H1 (cell line): ENCODE measurements at regions not wholly inside any gene's neighbourhood (a gene's known extent, or its start where the extent isn't known, plus 50 kb on each side); places are given as distances from the start of the nearest gene placed in this dataset.

Experiments used
- CTCF ChIA-PET: fragments of 300-600 bp; sonication (Branson Sonifier 250); formaldehyde crosslinking; loops from one replicate; lab custom pipeline; 2021; ENCODE audit not compliant: partially characterized antibody; lab: Charles Lee
- POLR2A ChIA-PET: fragments of 300-600 bp; sonication (Branson Sonifier 250); formaldehyde crosslinking; loops from one replicate; lab custom pipeline; 2021; ENCODE audit warnings: inconsistent platforms; ENCODE audit not compliant: partially characterized antibody; lab: Charles Lee
- DNase-seq, 2 experiments: peaks; one replicate each; pipeline versions ENCODE4 v3.0.0 to v3.0.0-alpha.2; 2010 to 2022; ENCODE audit warnings: low spot score in 2 of 2, low read depth in 1 of 2, mixed read lengths in 1 of 2
- FAIRE-seq: peaks from 2 replicates; lab custom pipeline; 2011; peaks lifted over from hg19 to GRCh38; lab: Jason Lieb, UNC
- H2AFZ ChIP-seq: 2 replicates; pipeline ENCODE4 v1.8.1; 2012; ENCODE audit warnings: low read length, inconsistent platforms
- H2AK5ac ChIP-seq: 2 replicates; pipeline ENCODE4 v1.6.1; 2013; ENCODE audit warnings: low read depth, low read length
- H2BK120ac ChIP-seq: replicated peaks from 2 replicates; pipeline ENCODE3; 2013; ENCODE audit warnings: low read depth, low read length, inconsistent platforms
- H2BK12ac ChIP-seq: 2 replicates; pipeline ENCODE4 v1.6.1; 2013; ENCODE audit warnings: low read depth, low read length
- H2BK15ac ChIP-seq: 2 replicates; pipeline ENCODE4 v1.6.1; 2013; ENCODE audit warnings: low read length
- H2BK20ac ChIP-seq: 2 replicates; pipeline ENCODE4 v1.6.1; 2013; ENCODE audit warnings: low read length
- H2BK5ac ChIP-seq: 2 replicates; pipeline ENCODE4 v1.6.1; 2013; ENCODE audit warnings: low read depth, low read length
- H3K14ac ChIP-seq: 2 replicates; pipeline ENCODE4 v1.6.1; 2013; ENCODE audit warnings: inconsistent platforms; ENCODE audit not compliant: insufficient read length
- H3K18ac ChIP-seq: 2 replicates; pipeline ENCODE4 v1.6.1; 2013; ENCODE audit warnings: low read length; ENCODE audit errors: extremely low read depth
- H3K23ac ChIP-seq: 2 replicates; pipeline ENCODE4 v1.6.1; 2013; ENCODE audit warnings: inconsistent platforms; ENCODE audit not compliant: insufficient read length
- H3K23me2 ChIP-seq: 2 replicates; pipeline ENCODE4 v1.6.1; 2013; ENCODE audit warnings: low read depth, low read length
- H3K27ac ChIP-seq: 2 replicates; pipeline ENCODE4 v1.6.1; 2011; ENCODE audit warnings: low read depth, low read length, inconsistent platforms
- H3K27me3 ChIP-seq, 4 experiments: replicated peaks in 1 of 4; 1 replicate in 1 of 4; 2 replicates in 3 of 4; pipeline versions ENCODE4 v1.6.1 to v1.8.1; 2011 to 2013; ENCODE audit warnings: low read length in 3 of 4, mild to moderate bottlenecking in 3 of 4, inconsistent platforms in 2 of 4, mixed read lengths in 2 of 4, moderate library complexity in 1 of 4; ENCODE audit not compliant: control insufficient read depth in 3 of 4, insufficient read depth in 3 of 4; ENCODE audit errors: extremely low read depth in 1 of 4
- H3K36me3 ChIP-seq, 4 experiments: 2 replicates each; pipeline versions ENCODE4 v1.6.1 to v1.8.1; 2011 to 2013; ENCODE audit warnings: mild to moderate bottlenecking in 4 of 4, low read length in 3 of 4, moderate library complexity in 2 of 4, control low read depth in 1 of 4, inconsistent platforms in 1 of 4; ENCODE audit not compliant: insufficient read depth in 4 of 4, control insufficient read depth in 2 of 4
- H3K4ac ChIP-seq: replicated peaks from 2 replicates; pipeline ENCODE3; 2013; ENCODE audit warnings: low read length, low read depth, mixed read lengths, inconsistent platforms; ENCODE audit not compliant: insufficient read length
- H3K4me1 ChIP-seq, 4 experiments: replicated peaks in 1 of 4; 1 replicate in 1 of 4; 2 replicates in 3 of 4; pipeline versions ENCODE4 v1.6.1 to v1.8.1; 2011 to 2013; ENCODE audit warnings: low read length in 3 of 4, inconsistent platforms in 2 of 4, mixed read lengths in 1 of 4; ENCODE audit not compliant: insufficient read depth in 4 of 4, control insufficient read depth in 3 of 4
- H3K4me2 ChIP-seq, 2 experiments: 2 replicates each; pipeline versions ENCODE4 v1.6.1 to v1.8.1; 2011 to 2013; ENCODE audit warnings: low read depth in 2 of 2, low read length in 2 of 2, control low read depth in 1 of 2, inconsistent platforms in 1 of 2, mild to moderate bottlenecking in 1 of 2; ENCODE audit not compliant: insufficient read depth in 1 of 2
- H3K4me3 ChIP-seq, 4 experiments: fragments of 200-600, 300-600 bp in 1 of 4; sonication (generic), shearing (Covaris generic), sonication (Bioruptor Twin) in 1 of 4; 2 replicates each; pipeline versions ENCODE4 v1.5.1 to v1.8.1; 2011 to 2016; ENCODE audit warnings: low read length in 4 of 4, low read depth in 3 of 4, control low read depth in 2 of 4, inconsistent platforms in 2 of 4, mild to moderate bottlenecking in 2 of 4, mixed read lengths in 1 of 4, moderate library complexity in 1 of 4; ENCODE audit not compliant: insufficient read depth in 2 of 4; ENCODE audit errors: extremely low read depth in 1 of 4
- H3K56ac ChIP-seq: replicated peaks from 2 replicates; pipeline ENCODE3; 2013; ENCODE audit warnings: low read depth, mild to moderate bottlenecking, mixed read lengths, low read length, inconsistent platforms; ENCODE audit not compliant: insufficient read length
- H3K79me1 ChIP-seq: 2 replicates; pipeline ENCODE4 v1.6.1; 2013; ENCODE audit warnings: low read depth, low read length, control low read depth
- H3K79me2 ChIP-seq, 2 experiments: 2 replicates each; pipeline versions ENCODE4 v1.6.1 to v1.8.1; 2012 to 2013; ENCODE audit warnings: low read length in 2 of 2, mild to moderate bottlenecking in 2 of 2, inconsistent platforms in 1 of 2; ENCODE audit not compliant: insufficient read depth in 2 of 2, control insufficient read depth in 1 of 2
- H3K9ac ChIP-seq, 4 experiments: replicated peaks in 1 of 4; 1 replicate in 1 of 4; 2 replicates in 3 of 4; pipeline versions ENCODE4 v1.6.1 to v1.8.1; 2011 to 2013; ENCODE audit warnings: low read depth in 3 of 4, low read length in 3 of 4, control low read depth in 2 of 4, mild to moderate bottlenecking in 2 of 4, moderate library complexity in 2 of 4, inconsistent platforms in 1 of 4; ENCODE audit errors: extremely low read depth in 1 of 4
- H3K9me3 ChIP-seq, 2 experiments: 2 replicates each; pipeline versions ENCODE4 v1.6.1 to v1.8.1; 2012 to 2013; ENCODE audit warnings: mild to moderate bottlenecking in 2 of 2, moderate library complexity in 2 of 2, control low read depth in 1 of 2, inconsistent platforms in 1 of 2, low read depth in 1 of 2, low read length in 1 of 2, mixed read lengths in 1 of 2; ENCODE audit not compliant: insufficient read depth in 2 of 2
- H4K20me1 ChIP-seq, 2 experiments: replicated peaks in 1 of 2; 2 replicates each; pipeline versions ENCODE3 to v1.8.1; 2011 to 2013; ENCODE audit warnings: inconsistent platforms in 2 of 2, low read length in 2 of 2, mild to moderate bottlenecking in 1 of 2; ENCODE audit not compliant: insufficient read depth in 2 of 2, control insufficient read depth in 1 of 2
- H4K5ac ChIP-seq: 2 replicates; pipeline ENCODE4 v1.6.1; 2013; ENCODE audit warnings: low read length, low read depth, mixed read lengths, inconsistent platforms; ENCODE audit not compliant: insufficient read length
- H4K8ac ChIP-seq: 2 replicates; pipeline ENCODE4 v1.8.0; 2013; ENCODE audit warnings: mild to moderate bottlenecking, moderate library complexity, low read length, inconsistent platforms; ENCODE audit not compliant: insufficient read depth; ENCODE audit errors: extremely low read depth
- H4K91ac ChIP-seq: replicated peaks from 2 replicates; pipeline ENCODE3; 2013; ENCODE audit warnings: low read length, mixed read lengths, inconsistent platforms; ENCODE audit not compliant: insufficient read length
- ATF3 ChIP-seq: IDR thresholded peaks from 2 replicates; pipeline ENCODE4 v1.6.1; 2011; ENCODE audit warnings: low read depth, mild to moderate bottlenecking, low read length; ENCODE audit not compliant: insufficient read depth
- CHD1 ChIP-seq: IDR thresholded peaks from 2 replicates; pipeline ENCODE4 v1.6.1; 2012; ENCODE audit warnings: low read depth, low read length, improper control_type of control experiment
- CTCF ChIP-seq, 3 experiments: IDR thresholded peaks; 1 replicate in 2 of 3; 2 replicates in 1 of 3; pipeline versions ENCODE4 v1.5.1 to v1.6.1; 2011; ENCODE audit warnings: low read length in 3 of 3, mild to moderate bottlenecking in 3 of 3, inconsistent platforms in 2 of 3, low read depth in 1 of 3, moderate library complexity in 1 of 3; ENCODE audit not compliant: insufficient read depth in 1 of 3; ENCODE audit errors: control extremely low read depth in 1 of 3
- E2F6 ChIP-seq: IDR thresholded peaks from 2 replicates; pipeline ENCODE4 v1.6.1; 2012; ENCODE audit warnings: inconsistent platforms
- HDAC6 ChIP-seq: IDR thresholded peaks from one replicate; pipeline ENCODE4 v1.7.1; 2012; ENCODE audit warnings: low read depth, mild to moderate bottlenecking, inconsistent platforms, low read length, moderate library complexity
- KDM4A ChIP-seq: IDR thresholded peaks from one replicate; pipeline ENCODE4 v1.7.1; 2012; ENCODE audit warnings: low read depth, mild to moderate bottlenecking, moderate library complexity, low read length, inconsistent platforms; ENCODE audit not compliant: severe bottlenecking
- NANOG ChIP-seq: IDR thresholded peaks from 2 replicates; pipeline ENCODE4 v1.6.1; 2011; ENCODE audit warnings: low read length, low read depth, mild to moderate bottlenecking, inconsistent platforms; ENCODE audit not compliant: insufficient read depth, poor library complexity, severe bottlenecking
- SP2 ChIP-seq: IDR thresholded peaks from 2 replicates; pipeline ENCODE4 v1.6.1; 2012; ENCODE audit warnings: mild to moderate bottlenecking, low read length, inconsistent platforms
- TAF7 ChIP-seq: optimal IDR thresholded peaks from 2 replicates; pipeline ENCODE3; 2011; ENCODE audit warnings: low read depth, mild to moderate bottlenecking, inconsistent platforms, low read length, moderate library complexity, borderline replicate concordance
- TCF12 ChIP-seq: IDR thresholded peaks from 2 replicates; pipeline ENCODE4 v1.6.1; 2011; ENCODE audit warnings: low read depth, mild to moderate bottlenecking, low read length
- ZNF274 ChIP-seq: IDR thresholded peaks from 2 replicates; pipeline ENCODE4 v1.7.0; 2012; ENCODE audit warnings: low read length, borderline replicate concordance; ENCODE audit errors: extremely low read depth
- WGBS, 2 experiments: shearing (Covaris generic) in 1 of 2; methylation state at CpG; one replicate each; pipeline versions ENCODE4 v1.1.6 to v1.1.7; 2013 to 2015; ENCODE audit warnings: low lambda C conversion rate in 2 of 2, mixed read lengths in 2 of 2, inconsistent platforms in 1 of 2, low coverage in 1 of 2, missing lambda C conversion rate in 1 of 2; ENCODE audit not compliant: insufficient replicate concordance in 2 of 2, insufficient coverage in 1 of 2, insufficient read length in 1 of 2; ENCODE audit errors: extremely low coverage in 1 of 2, missing lambda C conversion rate in 1 of 2; 5-methylcytosine and 5-hydroxymethylcytosine counted together

GRCh38 chr6:47897247-47897646 lies 115.4 kb downstream of the OPN5 start:
- no peak overlapping the region for H4K5ac ChIP-seq
- no peaks in the 10 kb centered on the region for H3K23me2 ChIP-seq
- H2AK5ac ChIP-seq = no peak overlapping the region
- no peak overlapping the region for H3K4me2 ChIP-seq
- no peak overlapping the region for H3K56ac ChIP-seq
- no peak overlapping the region for H3K4ac ChIP-seq
- WGBS, 2 experiments = 95% methylated on average over 3 of the region's 3 CpGs; no CpG with 5 or more reads in 1 of the 2 experiments
- H3K79me1 ChIP-seq = no peaks in the 10 kb centered on the region
- H4K91ac ChIP-seq = no peak overlapping the region
- no peak for DNase-seq
- no peak overlapping the region for H3K27ac ChIP-seq
- no peak overlapping the region for H3K14ac ChIP-seq
- no peaks in the 10 kb centered on the region for H3K4me1 ChIP-seq
- H3K79me2 ChIP-seq = no peaks in the 10 kb centered on the region
- H3K4me3 ChIP-seq = no peak overlapping the region
- H3K27me3 ChIP-seq = no peaks in the 10 kb centered on the region
- H2BK12ac ChIP-seq = no peak overlapping the region
- no peaks in the 10 kb centered on the region for H4K20me1 ChIP-seq
- H2BK120ac ChIP-seq = no peak overlapping the region
- ChIA-PET CTCF (no interaction called here), POLR2A (no interaction called here)
- no peaks in the 10 kb centered on the region for H3K9me3 ChIP-seq
- no peak overlapping the region for H3K23ac ChIP-seq
- no peak overlapping the region for H4K8ac ChIP-seq
- no peaks in the 10 kb centered on the region for H3K36me3 ChIP-seq
- FAIRE-seq = no peak
- no peak overlapping the region for H3K18ac ChIP-seq
- H2BK20ac ChIP-seq = no peak overlapping the region
- H2AFZ ChIP-seq = no peak overlapping the region
- no peak overlapping the region for H2BK15ac ChIP-seq
- no peak overlapping the region for H2BK5ac ChIP-seq
- no peak overlapping the region for H3K9ac ChIP-seq
- no peak for TF ChIP-seq E2F6
- no peak for TF ChIP-seq NANOG
- TF ChIP-seq CHD1 = no peak
- no peak for TF ChIP-seq SP2
- TF ChIP-seq ZNF274 = no peak
- no peak for TF ChIP-seq HDAC6
- TF ChIP-seq ATF3 = no peak
- TF ChIP-seq TCF12 = no peak
- no peak for TF ChIP-seq CTCF (IDR thresholded peaks at IDR 0.05; ENCODE audit: control extremely low read depth in 1 of 3, insufficient read depth in 1 of 3, low read depth in 1 of 3, low read length in 3 of 3)
- no peak for TF ChIP-seq TAF7
- TF ChIP-seq KDM4A = no peak
